Retinal pigment epithelial cell (primary cell): ENCODE measurements at regions not wholly inside any gene's neighbourhood (a gene's known extent, or its start where the extent isn't known, plus 50 kb on each side); places are given as distances from the start of the nearest gene placed in this dataset.
"Not testable (repeated sequence)": the region's sequence is repeated elsewhere in the genome, so short reads cannot be mapped to it uniquely, and the experiment has no call there.

Experiments used
- DNase-seq: peaks from one replicate; pipeline ENCODE4 v3.0.0-alpha.2; 2010; ENCODE audit warnings: low read depth
- H3K4me3 ChIP-seq: 2 replicates; pipeline ENCODE4 v1.5.1; 2011; ENCODE audit warnings: mild to moderate bottlenecking, low read length, control low read depth, moderate library complexity
- TF ChIP-seq, protein P1 (sequence below): conservative IDR thresholded peaks from 2 replicates; pipeline ENCODE4 v1.5.1; 2011; ENCODE audit warnings: low read depth, low read length, control low read depth, inconsistent platforms

GRCh38 chr5:122515210-122515609 lies 203.2 kb downstream of the SNCAIP start:
- DNase-seq, result not testable (repeated sequence)

DNA sequence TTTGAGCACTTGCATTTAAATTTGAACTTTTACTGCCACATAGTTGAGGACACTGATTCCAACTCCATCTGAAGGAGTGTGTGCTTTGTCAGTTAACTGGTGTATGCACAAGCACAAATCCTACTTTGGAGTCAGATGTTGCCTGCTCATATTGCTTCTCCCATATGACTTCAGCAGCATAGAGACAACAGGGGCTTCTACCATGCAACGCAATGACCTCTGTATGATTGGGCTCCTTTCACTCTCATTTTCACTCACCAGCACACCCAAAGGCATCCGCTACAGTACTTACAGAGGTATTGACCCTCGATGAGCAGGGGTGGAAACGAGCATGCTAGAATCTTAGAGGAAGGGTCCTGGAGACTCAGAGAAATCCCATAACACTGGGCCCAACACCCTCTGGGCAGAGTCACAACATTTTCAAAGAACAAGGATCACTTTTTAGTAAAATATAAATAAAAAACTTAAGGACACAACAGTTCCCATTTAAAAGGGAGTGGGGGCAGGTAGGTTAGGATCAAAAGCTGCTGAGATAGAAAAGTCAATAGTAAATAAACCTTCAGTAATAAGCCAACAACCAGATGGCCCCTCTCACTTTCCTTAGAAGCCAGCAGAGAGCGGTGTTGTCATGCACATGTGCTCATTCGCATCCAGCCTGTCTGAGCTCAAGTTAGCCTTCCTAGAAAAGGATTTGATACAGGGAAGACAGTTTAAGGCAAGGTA lies 203.8 kb downstream of the SNCAIP start:
- no peak overlapping the region for H3K4me3 ChIP-seq
- DNase-seq, result peak; percentile 48
- TF ChIP-seq, protein P1, sequence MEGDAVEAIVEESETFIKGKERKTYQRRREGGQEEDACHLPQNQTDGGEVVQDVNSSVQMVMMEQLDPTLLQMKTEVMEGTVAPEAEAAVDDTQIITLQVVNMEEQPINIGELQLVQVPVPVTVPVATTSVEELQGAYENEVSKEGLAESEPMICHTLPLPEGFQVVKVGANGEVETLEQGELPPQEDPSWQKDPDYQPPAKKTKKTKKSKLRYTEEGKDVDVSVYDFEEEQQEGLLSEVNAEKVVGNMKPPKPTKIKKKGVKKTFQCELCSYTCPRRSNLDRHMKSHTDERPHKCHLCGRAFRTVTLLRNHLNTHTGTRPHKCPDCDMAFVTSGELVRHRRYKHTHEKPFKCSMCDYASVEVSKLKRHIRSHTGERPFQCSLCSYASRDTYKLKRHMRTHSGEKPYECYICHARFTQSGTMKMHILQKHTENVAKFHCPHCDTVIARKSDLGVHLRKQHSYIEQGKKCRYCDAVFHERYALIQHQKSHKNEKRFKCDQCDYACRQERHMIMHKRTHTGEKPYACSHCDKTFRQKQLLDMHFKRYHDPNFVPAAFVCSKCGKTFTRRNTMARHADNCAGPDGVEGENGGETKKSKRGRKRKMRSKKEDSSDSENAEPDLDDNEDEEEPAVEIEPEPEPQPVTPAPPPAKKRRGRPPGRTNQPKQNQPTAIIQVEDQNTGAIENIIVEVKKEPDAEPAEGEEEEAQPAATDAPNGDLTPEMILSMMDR, result peak; percentile 87

More at GRCh38 chr5:122515210-122515609, 203.2 kb downstream of the SNCAIP start:
- not testable (repeated sequence) for H3K4me3 ChIP-seq

DNA sequence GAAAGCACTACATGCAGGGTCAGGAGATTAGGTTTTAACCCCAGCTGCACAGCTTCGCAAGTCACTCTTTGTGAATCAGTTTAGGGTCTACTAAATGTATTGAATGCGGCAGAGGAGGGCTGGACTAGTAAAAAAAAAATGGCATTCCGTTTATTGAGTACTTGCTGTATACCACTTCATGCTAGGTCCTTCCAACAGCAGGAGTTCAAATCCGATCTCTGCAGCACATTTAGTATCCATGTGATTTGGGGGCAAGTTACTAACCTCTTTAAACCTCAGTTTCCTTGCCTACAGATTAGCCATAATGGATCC lies 204.4 kb downstream of the SNCAIP start:
- H3K4me3 ChIP-seq, result no peak overlapping the region
- TF ChIP-seq, protein P1, result no peak
- no peak for DNase-seq

- H3K4me3 ChIP-seq, result no peak overlapping the region
- TF ChIP-seq, protein P1, result no peak
- no peak for DNase-seq
Measured at GRCh38 chr5:122517091-122517490, 205.1 kb downstream of the SNCAIP start.

DNA sequence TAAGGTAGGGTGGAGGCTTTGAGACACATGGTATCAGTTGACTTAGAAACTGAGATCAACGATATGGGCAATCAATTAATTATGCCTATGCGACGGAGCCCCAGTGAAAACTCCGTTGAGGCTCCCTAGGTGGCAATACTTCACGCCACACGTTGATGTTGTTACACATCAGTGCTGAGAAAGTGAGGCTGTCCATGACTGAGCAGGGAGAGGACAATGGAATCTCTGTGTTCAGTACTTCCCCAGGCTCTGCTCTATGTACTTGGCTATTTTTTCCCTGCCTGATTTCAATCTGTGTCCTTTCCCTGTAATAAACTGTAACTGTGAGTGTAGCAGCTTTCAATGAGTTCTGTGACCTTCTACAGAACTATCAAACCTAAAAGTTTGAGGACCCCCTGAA lies 211.7 kb downstream of the SNCAIP start:
- H3K4me3 ChIP-seq, result no peak overlapping the region
- no peak for DNase-seq
- TF ChIP-seq, protein P1, result no peak

- DNase-seq, result no peak
- H3K4me3 ChIP-seq, result no peak overlapping the region
- TF ChIP-seq, protein P1, result no peak
Measured at GRCh38 chr5:122527547-122527946, 215.5 kb downstream of the SNCAIP start.

DNA sequence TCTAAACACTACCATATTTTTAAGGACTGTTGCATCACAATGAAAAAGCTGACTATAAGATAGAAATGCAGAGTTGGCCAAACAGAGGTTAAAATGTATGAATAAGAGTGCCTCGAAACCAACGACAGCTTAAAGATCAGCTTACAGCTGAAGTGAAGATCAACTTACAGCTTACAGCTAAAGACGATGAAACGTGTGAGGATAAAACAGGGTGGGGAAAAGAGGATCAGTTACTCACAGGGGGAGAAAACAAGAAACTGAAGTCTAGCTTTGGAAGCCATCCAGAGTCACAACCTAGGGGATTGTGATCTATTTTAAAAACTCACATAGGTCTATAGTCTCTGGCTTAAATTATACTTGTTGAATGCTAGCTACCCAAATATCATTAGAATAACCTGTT lies 220.0 kb downstream of the SNCAIP start:
- TF ChIP-seq, protein P1, result no peak
- no peak for DNase-seq
- H3K4me3 ChIP-seq, result no peak overlapping the region
